ENCODE measurements at regions not wholly inside any gene's neighbourhood (a gene's known extent, or its start where the extent isn't known, plus 50 kb on each side); places are given as distances from the start of the nearest gene placed in this dataset.

DNA sequence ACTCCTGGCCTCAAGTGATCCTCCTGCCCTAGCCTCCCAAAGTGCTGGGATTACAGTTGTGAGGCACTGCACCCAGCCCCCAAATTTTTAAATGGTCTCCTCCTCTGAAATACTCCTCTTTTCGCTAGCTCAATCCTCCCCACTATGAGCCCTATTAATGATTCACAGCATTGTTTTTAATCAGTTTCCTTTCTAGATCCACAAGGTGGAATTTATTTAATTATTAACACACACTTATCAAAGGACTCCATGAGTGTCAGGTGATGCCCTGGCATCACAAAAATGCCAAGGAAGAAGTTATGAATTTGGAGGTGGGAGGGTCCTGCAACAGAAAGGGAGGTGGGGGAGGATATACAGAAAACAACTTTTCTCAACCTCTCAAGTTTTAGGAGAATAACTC lies 806.5 kb downstream of the PRELID2 start:
- Histone ChIP-seq H3K27me3 (ENCODE audit: control insufficient read depth, extremely low read depth, insufficient read depth, low read length) (no peaks in the 10 kb centered on the region), H3K4me3 (ENCODE audit: control insufficient read depth in 2 of 3, extremely low read depth in 1 of 3, insufficient read depth in 2 of 3, low read depth in 1 of 3, low read length in 3 of 3) (no peak overlapping the region), H3K4me2 (ENCODE audit: control insufficient read depth, extremely low read depth, insufficient read depth, low read depth, low read length) (no peak overlapping the region), H3K9me3 (ENCODE audit: control insufficient read depth, low read depth, low read length) (no peaks in the 10 kb centered on the region), H3K36me3 (ENCODE audit: control insufficient read depth in 2 of 2, extremely low read depth in 1 of 2, insufficient read depth in 2 of 2, low read length in 2 of 2) (no peaks in the 10 kb centered on the region), H3K9ac (ENCODE audit: control insufficient read depth, extremely low read depth, insufficient read depth, low read length) (no peak overlapping the region), H4K20me1 (ENCODE audit: control insufficient read depth, extremely low read depth, insufficient read depth, low read length) (no peaks in the 10 kb centered on the region), H3K4me1 (ENCODE audit: control insufficient read depth, extremely low read depth, insufficient read depth, low read length) (no peaks in the 10 kb centered on the region), H3K27ac (ENCODE audit: control insufficient read depth, insufficient read depth, low read length) (no peak overlapping the region), H3K79me2 (ENCODE audit: control insufficient read depth, insufficient read depth, low read length) (no peaks in the 10 kb centered on the region), H2AFZ (ENCODE audit: control insufficient read depth, low read length) (no peak overlapping the region), H3K9me1 (ENCODE audit: control insufficient read depth, extremely low read depth, insufficient read depth, low read length) (no peaks in the 10 kb centered on the region)
- FAIRE-seq (no peak), DNase-seq (ENCODE audit: low read depth, low spot score) (no peak)
- dilution Hi-C loops (cut with MboI; ENCODE audit: extremely low pct_ligation_motif_present, low sequenced_read_pairs), result no loop called here
- TF ChIP-seq, protein P1, sequence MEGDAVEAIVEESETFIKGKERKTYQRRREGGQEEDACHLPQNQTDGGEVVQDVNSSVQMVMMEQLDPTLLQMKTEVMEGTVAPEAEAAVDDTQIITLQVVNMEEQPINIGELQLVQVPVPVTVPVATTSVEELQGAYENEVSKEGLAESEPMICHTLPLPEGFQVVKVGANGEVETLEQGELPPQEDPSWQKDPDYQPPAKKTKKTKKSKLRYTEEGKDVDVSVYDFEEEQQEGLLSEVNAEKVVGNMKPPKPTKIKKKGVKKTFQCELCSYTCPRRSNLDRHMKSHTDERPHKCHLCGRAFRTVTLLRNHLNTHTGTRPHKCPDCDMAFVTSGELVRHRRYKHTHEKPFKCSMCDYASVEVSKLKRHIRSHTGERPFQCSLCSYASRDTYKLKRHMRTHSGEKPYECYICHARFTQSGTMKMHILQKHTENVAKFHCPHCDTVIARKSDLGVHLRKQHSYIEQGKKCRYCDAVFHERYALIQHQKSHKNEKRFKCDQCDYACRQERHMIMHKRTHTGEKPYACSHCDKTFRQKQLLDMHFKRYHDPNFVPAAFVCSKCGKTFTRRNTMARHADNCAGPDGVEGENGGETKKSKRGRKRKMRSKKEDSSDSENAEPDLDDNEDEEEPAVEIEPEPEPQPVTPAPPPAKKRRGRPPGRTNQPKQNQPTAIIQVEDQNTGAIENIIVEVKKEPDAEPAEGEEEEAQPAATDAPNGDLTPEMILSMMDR (optimal IDR thresholded peaks at IDR 0.05 in 1 of 3, IDR thresholded peaks at IDR 0.05 in 1 of 3, conservative IDR thresholded peaks at IDR 0.05 in 1 of 3; ENCODE audit: extremely low read depth in 1 of 3, insufficient read depth in 2 of 3, low read length in 3 of 3), result no peak
- no peak for TF ChIP-seq EZH2 (IDR thresholded peaks at IDR 0.05; ENCODE audit: low read length)

DNA sequence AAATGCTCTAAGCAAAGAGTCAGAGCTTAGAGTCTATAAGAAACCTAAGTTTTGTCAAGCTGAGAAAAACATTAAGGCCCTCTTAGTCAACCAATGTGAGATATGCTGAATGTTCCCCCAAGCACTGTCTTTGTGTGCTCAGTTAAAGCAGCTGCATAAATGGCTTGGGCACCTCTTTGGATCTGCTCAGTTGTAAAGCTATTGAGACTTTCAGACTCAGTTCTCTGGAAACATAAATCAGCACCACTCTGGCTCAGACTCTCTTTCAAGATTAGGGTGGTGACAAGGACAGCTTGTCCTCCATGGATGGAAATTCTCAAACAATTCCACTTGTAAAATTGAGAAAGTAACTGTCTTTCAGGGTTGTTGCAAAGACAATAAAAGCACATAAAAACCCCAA lies 807.9 kb downstream of the PRELID2 start:
- Histone ChIP-seq H4K20me1 (ENCODE audit: control insufficient read depth, extremely low read depth, insufficient read depth, low read length) (no peaks in the 10 kb centered on the region), H3K9me3 (ENCODE audit: control insufficient read depth, low read depth, low read length) (no peaks in the 10 kb centered on the region), H3K79me2 (ENCODE audit: control insufficient read depth, insufficient read depth, low read length) (no peaks in the 10 kb centered on the region), H3K4me2 (ENCODE audit: control insufficient read depth, extremely low read depth, insufficient read depth, low read depth, low read length) (no peak overlapping the region), H3K4me1 (ENCODE audit: control insufficient read depth, extremely low read depth, insufficient read depth, low read length) (no peaks in the 10 kb centered on the region), H3K36me3 (ENCODE audit: control insufficient read depth in 2 of 2, extremely low read depth in 1 of 2, insufficient read depth in 2 of 2, low read length in 2 of 2) (no peaks in the 10 kb centered on the region), H3K27me3 (ENCODE audit: control insufficient read depth, extremely low read depth, insufficient read depth, low read length) (no peaks in the 10 kb centered on the region), H3K9me1 (ENCODE audit: control insufficient read depth, extremely low read depth, insufficient read depth, low read length) (no peaks in the 10 kb centered on the region), H2AFZ (ENCODE audit: control insufficient read depth, low read length) (no peak overlapping the region), H3K4me3 (ENCODE audit: control insufficient read depth in 2 of 3, extremely low read depth in 1 of 3, insufficient read depth in 2 of 3, low read depth in 1 of 3, low read length in 3 of 3) (no peak overlapping the region), H3K9ac (ENCODE audit: control insufficient read depth, extremely low read depth, insufficient read depth, low read length) (no peak overlapping the region), H3K27ac (ENCODE audit: control insufficient read depth, insufficient read depth, low read length) (no peak overlapping the region)
- dilution Hi-C loops (cut with MboI; ENCODE audit: extremely low pct_ligation_motif_present, low sequenced_read_pairs), result no loop called here
- FAIRE-seq (no peak), DNase-seq (ENCODE audit: low read depth, low spot score) (no peak)
- no peak for TF ChIP-seq EZH2 (IDR thresholded peaks at IDR 0.05; ENCODE audit: low read length)
- TF ChIP-seq, protein P1 (optimal IDR thresholded peaks at IDR 0.05 in 1 of 3, IDR thresholded peaks at IDR 0.05 in 1 of 3, conservative IDR thresholded peaks at IDR 0.05 in 1 of 3; ENCODE audit: extremely low read depth in 1 of 3, insufficient read depth in 2 of 3, low read length in 3 of 3), result no peak

Data from keratinocyte (primary cell).